SU-DHL-6 (cell line): ENCODE measurements at regions not wholly inside any gene's neighbourhood (a gene's known extent, or its start where the extent isn't known, plus 50 kb on each side); places are given as distances from the start of the nearest gene placed in this dataset.

Experiments used
- H2AFZ ChIP-seq: fragments of 200-600 bp; sonication (generic); 2 replicates; pipeline ENCODE4 v1.6.1; 2014; ENCODE audit warnings: low read depth, mild to moderate bottlenecking, moderate library complexity, mixed read lengths, antibody characterized with exemption, low read length; ENCODE audit not compliant: severe bottlenecking
- H3F3A ChIP-seq: fragments of 200-600 bp; shearing (Covaris generic); 2 replicates; pipeline ENCODE4 v1.6.0; 2016; ENCODE audit warnings: antibody characterized with exemption, mild to moderate bottlenecking; ENCODE audit not compliant: insufficient read depth
- H3K27ac ChIP-seq: fragments of 200-600 bp; sonication (generic); 2 replicates; pipeline ENCODE4 v1.5.1; 2016; ENCODE audit warnings: low read depth, mild to moderate bottlenecking, low read length, moderate library complexity, mixed read lengths
- H3K27me3 ChIP-seq: fragments of 200-600 bp; sonication (generic), shearing (Covaris generic); 2 replicates; pipeline ENCODE4 v1.6.0; 2014; ENCODE audit warnings: mild to moderate bottlenecking, low read length
- H3K36me3 ChIP-seq: fragments of 200-600 bp; sonication (generic); 2 replicates; pipeline ENCODE4 v1.6.1; 2014; ENCODE audit warnings: mild to moderate bottlenecking, low read length, mixed read lengths
- H3K4me2 ChIP-seq: fragments of 300-600, 200-600 bp; shearing (Covaris generic), sonication (generic); 2 replicates; pipeline ENCODE4 v1.6.0; 2014; ENCODE audit warnings: low read length, low read depth, mild to moderate bottlenecking; ENCODE audit not compliant: poor library complexity, severe bottlenecking
- H3K4me3 ChIP-seq: fragments of 200-600 bp; sonication (generic); 2 replicates; pipeline ENCODE4 v1.5.1; 2014; ENCODE audit warnings: antibody characterized with exemption, low read length, mild to moderate bottlenecking, mixed read lengths; ENCODE audit not compliant: insufficient read depth, poor library complexity, severe bottlenecking
- H3K79me2 ChIP-seq: fragments of 200-600 bp; sonication (generic); 2 replicates; pipeline ENCODE4 v1.6.1; 2014; ENCODE audit warnings: mild to moderate bottlenecking, low read length, moderate library complexity; ENCODE audit not compliant: insufficient read depth
- H3K9ac ChIP-seq: fragments of 200-600 bp; sonication (generic); 2 replicates; pipeline ENCODE4 v1.7.0; 2014; ENCODE audit warnings: mild to moderate bottlenecking, low read length
- H3K9me2 ChIP-seq: fragments of 200-600 bp; sonication (generic); replicated peaks from 2 replicates; pipeline ENCODE4 v1.6.1; 2014; ENCODE audit warnings: low read length; ENCODE audit not compliant: insufficient read depth
- H3K9me3 ChIP-seq: fragments of 200-600 bp; sonication (generic); 2 replicates; pipeline ENCODE4 v1.6.1; 2014; ENCODE audit warnings: low read length, mixed read lengths; ENCODE audit not compliant: insufficient read depth
- H4K20me1 ChIP-seq: fragments of 200-600 bp; sonication (generic); 2 replicates; pipeline ENCODE4 v1.6.1; 2014; ENCODE audit warnings: low read depth, mild to moderate bottlenecking, antibody characterized with exemption, low read length, moderate library complexity, mixed read lengths
- EZH2phosphoT487 ChIP-seq: fragments of 200-600 bp; sonication (generic), shearing (Covaris generic); conservative IDR thresholded peaks from 2 replicates; pipeline ENCODE4 v1.6.1; 2018; ENCODE audit warnings: mild to moderate bottlenecking, antibody characterized with exemption, low read length, moderate library complexity, mixed read lengths
- TF ChIP-seq, protein P1 (sequence below): fragments of 200-600 bp; sonication (generic); IDR thresholded peaks from one replicate; pipeline ENCODE4 v1.5.1; 2017; ENCODE audit warnings: antibody characterized with exemption, mild to moderate bottlenecking, low read length, moderate library complexity; ENCODE audit not compliant: insufficient read depth, poor library complexity, severe bottlenecking

DNA sequence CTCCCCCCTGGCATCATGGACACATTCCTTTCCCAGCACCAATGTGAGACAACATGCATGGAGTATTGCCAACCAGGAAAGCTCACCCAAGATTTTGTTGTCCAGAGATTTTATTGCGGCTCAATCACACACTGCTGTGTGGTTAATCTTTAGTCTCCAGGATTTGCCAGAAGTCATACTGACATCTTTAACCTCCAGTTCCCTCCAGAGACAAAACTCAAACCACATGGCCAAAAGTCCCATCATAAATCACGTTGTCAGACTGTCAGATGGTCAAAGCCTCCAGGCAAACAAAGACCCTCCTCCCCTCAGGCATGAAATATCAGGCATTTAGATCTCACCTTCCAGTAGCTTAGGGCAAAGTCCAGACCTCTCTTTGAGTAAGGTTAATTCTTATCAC is 97.3 kb upstream of the OPRM1 start:
- Histone ChIP-seq H3K27ac (no peak overlapping the region), H3K4me2 (no peak overlapping the region), H3K9me3 (no peaks in the 10 kb centered on the region), H3F3A (no peaks in the 10 kb centered on the region), H4K20me1 (no peaks in the 10 kb centered on the region), H3K4me3 (no peak overlapping the region), H3K27me3 (no peaks in the 10 kb centered on the region), H3K9ac (no peak overlapping the region), H3K79me2 (no peaks in the 10 kb centered on the region), H2AFZ (no peak overlapping the region), H3K36me3 (no peaks in the 10 kb centered on the region), H3K9me2 (no peaks in the 10 kb centered on the region)
- TF ChIP-seq, protein P1, sequence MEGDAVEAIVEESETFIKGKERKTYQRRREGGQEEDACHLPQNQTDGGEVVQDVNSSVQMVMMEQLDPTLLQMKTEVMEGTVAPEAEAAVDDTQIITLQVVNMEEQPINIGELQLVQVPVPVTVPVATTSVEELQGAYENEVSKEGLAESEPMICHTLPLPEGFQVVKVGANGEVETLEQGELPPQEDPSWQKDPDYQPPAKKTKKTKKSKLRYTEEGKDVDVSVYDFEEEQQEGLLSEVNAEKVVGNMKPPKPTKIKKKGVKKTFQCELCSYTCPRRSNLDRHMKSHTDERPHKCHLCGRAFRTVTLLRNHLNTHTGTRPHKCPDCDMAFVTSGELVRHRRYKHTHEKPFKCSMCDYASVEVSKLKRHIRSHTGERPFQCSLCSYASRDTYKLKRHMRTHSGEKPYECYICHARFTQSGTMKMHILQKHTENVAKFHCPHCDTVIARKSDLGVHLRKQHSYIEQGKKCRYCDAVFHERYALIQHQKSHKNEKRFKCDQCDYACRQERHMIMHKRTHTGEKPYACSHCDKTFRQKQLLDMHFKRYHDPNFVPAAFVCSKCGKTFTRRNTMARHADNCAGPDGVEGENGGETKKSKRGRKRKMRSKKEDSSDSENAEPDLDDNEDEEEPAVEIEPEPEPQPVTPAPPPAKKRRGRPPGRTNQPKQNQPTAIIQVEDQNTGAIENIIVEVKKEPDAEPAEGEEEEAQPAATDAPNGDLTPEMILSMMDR, result no peak

DNA sequence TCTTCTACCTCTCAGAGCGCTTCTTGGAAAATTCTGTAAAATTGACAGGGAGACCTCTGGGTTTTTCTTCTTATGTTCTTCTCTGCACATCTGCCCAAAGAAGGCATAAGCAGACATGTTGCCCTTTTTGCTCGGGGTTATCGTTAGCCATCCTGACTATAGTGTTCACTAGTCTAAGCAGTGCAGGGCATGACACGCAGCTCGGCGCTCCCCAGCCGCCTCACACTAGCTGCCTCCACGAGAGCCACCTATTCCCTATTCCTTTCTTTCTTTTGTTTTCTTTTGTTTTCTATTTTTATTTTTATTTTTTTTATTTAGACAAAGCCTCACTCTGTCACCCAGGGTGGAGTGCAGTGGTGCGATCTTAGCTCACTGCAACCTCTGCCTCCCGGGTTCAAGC is 100.2 kb upstream of the OPRM1 start:
- TF ChIP-seq, protein P1, result no peak
- TF ChIP-seq EZH2phosphoT487, result no peak
- H3K27ac ChIP-seq, result no peak overlapping the region
- H3K9me2 ChIP-seq, result no peaks in the 10 kb centered on the region
- H3F3A ChIP-seq, result no peaks in the 10 kb centered on the region
- H3K9me3 ChIP-seq, result no peaks in the 10 kb centered on the region
- no peak overlapping the region for H3K4me3 ChIP-seq
- no peaks in the 10 kb centered on the region for H4K20me1 ChIP-seq
- no peaks in the 10 kb centered on the region for H3K79me2 ChIP-seq
- H3K9ac ChIP-seq, result no peak overlapping the region
- no peak overlapping the region for H3K4me2 ChIP-seq
- H2AFZ ChIP-seq, result no peak overlapping the region
- H3K36me3 ChIP-seq, result no peaks in the 10 kb centered on the region
- H3K27me3 ChIP-seq, result no peaks in the 10 kb centered on the region

DNA sequence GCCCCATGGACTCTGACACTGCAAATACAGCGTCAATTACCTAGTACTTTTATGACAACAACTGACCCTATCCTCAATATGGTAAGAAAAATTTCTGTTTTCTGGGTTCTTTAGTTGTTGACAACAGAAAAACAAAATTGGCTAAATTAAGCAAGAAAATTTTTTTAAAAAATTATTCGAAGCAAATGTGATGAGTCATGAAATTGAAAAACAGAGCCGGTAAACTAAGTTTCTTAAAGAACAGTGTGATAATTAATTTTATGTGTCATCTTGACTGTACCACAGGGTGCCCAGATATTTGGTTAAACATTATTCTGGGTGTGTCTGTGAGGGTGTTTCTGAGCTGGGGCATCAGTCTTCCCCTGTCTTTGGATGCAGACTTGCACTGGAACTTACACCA is 107.6 kb upstream of the OPRM1 start:
- Histone ChIP-seq H3K9ac (no peak overlapping the region), H3K36me3 (no peaks in the 10 kb centered on the region), H3F3A (no peaks in the 10 kb centered on the region), H2AFZ (no peak overlapping the region), H3K27ac (no peak overlapping the region), H3K9me2 (no peaks in the 10 kb centered on the region), H3K4me2 (no peak overlapping the region), H3K27me3 (no peaks in the 10 kb centered on the region), H3K9me3 (no peaks in the 10 kb centered on the region), H3K79me2 (no peaks in the 10 kb centered on the region), H3K4me3 (no peak overlapping the region), H4K20me1 (no peaks in the 10 kb centered on the region)
- TF ChIP-seq, protein P1, result no peak
- no peak for TF ChIP-seq EZH2phosphoT487

DNA sequence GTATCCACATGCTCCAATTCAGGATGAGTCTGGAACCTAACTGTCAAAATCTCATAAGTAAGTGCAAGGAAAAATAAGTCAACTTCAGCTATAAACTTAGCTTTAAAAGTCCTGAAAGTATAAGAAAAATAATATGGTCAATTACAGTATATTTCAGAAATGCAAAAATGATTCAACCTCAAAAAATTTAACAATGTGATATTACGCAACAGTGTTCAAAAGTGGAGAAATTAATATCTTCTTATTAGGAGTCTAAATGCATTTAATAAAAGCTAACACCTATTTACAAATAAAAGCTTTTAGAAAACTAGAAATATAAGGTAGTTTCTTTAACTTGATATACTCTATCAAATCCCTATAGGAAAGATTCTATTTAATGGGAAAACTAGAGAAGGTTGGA is 111.2 kb upstream of the OPRM1 start:
- Histone ChIP-seq H3K36me3 (no peaks in the 10 kb centered on the region), H3K79me2 (no peaks in the 10 kb centered on the region), H3F3A (no peaks in the 10 kb centered on the region), H3K27me3 (no peaks in the 10 kb centered on the region), H3K4me2 (no peak overlapping the region), H2AFZ (no peak overlapping the region), H3K4me3 (no peak overlapping the region), H3K9me3 (no peaks in the 10 kb centered on the region), H3K27ac (no peak overlapping the region), H4K20me1 (no peaks in the 10 kb centered on the region), H3K9ac (no peak overlapping the region), H3K9me2 (no peaks in the 10 kb centered on the region)
- TF ChIP-seq, protein P1, result no peak
- no peak for TF ChIP-seq EZH2phosphoT487
